Suprapubic skin (tissue), 4 donors: ENCODE measurements at regions not wholly inside any gene's neighbourhood (a gene's known extent, or its start where the extent isn't known, plus 50 kb on each side); places are given as distances from the start of the nearest gene placed in this dataset.
"Not testable (repeated sequence)": the region's sequence is repeated elsewhere in the genome, so short reads cannot be mapped to it uniquely, and the experiment has no call there.

Source experiments
- DNase-seq, 2 donors: peaks; one replicate each; pipeline ENCODE4 v3.0.0-alpha.2; 2019; ENCODE audit warnings: low spot score in 2 of 2
- H3K27ac ChIP-seq: fragments of 200-600 bp; sonication (generic); one replicate; pipeline ENCODE4 v1.5.1; 2019
- H3K27me3 ChIP-seq: fragments of 200-600 bp; sonication (generic); one replicate; pipeline ENCODE4 v1.5.1; 2019
- H3K36me3 ChIP-seq: fragments of 200-600 bp; sonication (generic); one replicate; pipeline ENCODE4 v1.5.1; 2019
- H3K4me1 ChIP-seq: fragments of 200-600 bp; sonication (generic); one replicate; pipeline ENCODE4 v1.5.1; 2019
- H3K4me3 ChIP-seq: fragments of 200-600 bp; sonication (generic); one replicate; pipeline ENCODE4 v1.5.1; 2019; ENCODE audit warnings: mild to moderate bottlenecking
- H3K9me3 ChIP-seq: fragments of 200-600 bp; sonication (generic); one replicate; pipeline ENCODE4 v1.5.1; 2019
- EP300 ChIP-seq: sonication (generic); formaldehyde crosslinking; IDR thresholded peaks from one replicate; pipeline ENCODE4 v1.6.1; 2017; ENCODE audit warnings: antibody characterized with exemption
- POLR2A ChIP-seq, 2 donors: fragments of 450-650 bp; IDR thresholded peaks; one replicate each; pipeline ENCODE4 v1.6.1; 2017; ENCODE audit warnings: antibody characterized with exemption in 2 of 2, mild to moderate bottlenecking in 2 of 2, moderate library complexity in 2 of 2
- POLR2AphosphoS5 ChIP-seq, 3 donors: sonication (generic); formaldehyde crosslinking; IDR thresholded peaks; one replicate each; pipeline ENCODE4 v1.6.1; 2017; ENCODE audit warnings: antibody characterized with exemption in 3 of 3
- WGBS: methylation state at CpG from one replicate; pipeline ENCODE4 v1.1.5; 2018; 5-methylcytosine and 5-hydroxymethylcytosine counted together
- TF ChIP-seq, protein P1 (sequence below), 2 donors: fragments of 200-600 bp in 1 of 2; fragments of 450-650 bp in 1 of 2; sonication (generic) in 1 of 2; IDR thresholded peaks; one replicate each; pipeline ENCODE4 v1.5.1; 2016 to 2019; ENCODE audit warnings: antibody characterized with exemption in 2 of 2, mild to moderate bottlenecking in 1 of 2, moderate library complexity in 1 of 2

- Histone ChIP-seq H3K36me3 (no peaks in the 10 kb centered on the region), H3K9me3 (no peaks in the 10 kb centered on the region), H3K27ac (no peak overlapping the region), H3K27me3 (peaks cover 11% of the 10 kb centered on the region), H3K4me3 (no peak overlapping the region), H3K4me1 (no peaks in the 10 kb centered on the region)
- no peak for DNase-seq
- no peak for TF ChIP-seq POLR2A (IDR thresholded peaks at IDR 0.05)
- TF ChIP-seq, protein P1, sequence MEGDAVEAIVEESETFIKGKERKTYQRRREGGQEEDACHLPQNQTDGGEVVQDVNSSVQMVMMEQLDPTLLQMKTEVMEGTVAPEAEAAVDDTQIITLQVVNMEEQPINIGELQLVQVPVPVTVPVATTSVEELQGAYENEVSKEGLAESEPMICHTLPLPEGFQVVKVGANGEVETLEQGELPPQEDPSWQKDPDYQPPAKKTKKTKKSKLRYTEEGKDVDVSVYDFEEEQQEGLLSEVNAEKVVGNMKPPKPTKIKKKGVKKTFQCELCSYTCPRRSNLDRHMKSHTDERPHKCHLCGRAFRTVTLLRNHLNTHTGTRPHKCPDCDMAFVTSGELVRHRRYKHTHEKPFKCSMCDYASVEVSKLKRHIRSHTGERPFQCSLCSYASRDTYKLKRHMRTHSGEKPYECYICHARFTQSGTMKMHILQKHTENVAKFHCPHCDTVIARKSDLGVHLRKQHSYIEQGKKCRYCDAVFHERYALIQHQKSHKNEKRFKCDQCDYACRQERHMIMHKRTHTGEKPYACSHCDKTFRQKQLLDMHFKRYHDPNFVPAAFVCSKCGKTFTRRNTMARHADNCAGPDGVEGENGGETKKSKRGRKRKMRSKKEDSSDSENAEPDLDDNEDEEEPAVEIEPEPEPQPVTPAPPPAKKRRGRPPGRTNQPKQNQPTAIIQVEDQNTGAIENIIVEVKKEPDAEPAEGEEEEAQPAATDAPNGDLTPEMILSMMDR (IDR thresholded peaks at IDR 0.05) = peak in 1 of 2 donors; percentile 54
- WGBS = 65% methylated on average over 12 of the region's 12 CpGs
Observed at GRCh38 chr7:142626420-142627035, 122.7 kb upstream of the PRSS1 start.

GRCh38 chr7:142625216-142625615, 124.1 kb upstream of the PRSS1 start:
- H3K27me3 ChIP-seq = peaks cover 11% of the 10 kb centered on the region
- H3K27ac ChIP-seq, DNase-seq, H3K4me1 ChIP-seq, H3K9me3 ChIP-seq, H3K4me3 ChIP-seq, H3K36me3 ChIP-seq: not testable (repeated sequence)
- 91% methylated on average over 2 of the region's 2 CpGs for WGBS

DNA sequence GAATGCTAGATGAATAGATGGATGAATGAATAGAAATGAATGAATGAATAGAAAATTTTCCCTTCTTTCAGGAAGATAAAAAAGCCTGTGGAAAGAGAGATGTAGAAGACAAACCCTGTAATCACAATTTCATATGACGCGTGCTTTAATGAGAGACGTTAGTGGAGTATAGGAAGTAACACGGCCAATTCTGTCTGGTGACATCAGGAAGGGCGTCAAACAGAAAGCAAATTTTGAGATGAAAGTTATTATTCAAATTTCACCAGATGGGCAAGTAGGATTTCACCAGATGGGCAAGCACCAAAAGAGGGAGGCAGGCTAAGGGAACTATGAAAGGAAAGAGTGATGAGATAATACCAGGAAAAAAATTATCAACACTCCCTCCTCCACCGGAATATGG, 128.9 kb upstream of the PRSS1 start:
- WGBS = 65% methylated on average over 6 of the region's 6 CpGs
- Histone ChIP-seq H3K27ac (no peak overlapping the region), H3K4me3 (no peak overlapping the region), H3K36me3 (no peaks in the 10 kb centered on the region), H3K9me3 (no peaks in the 10 kb centered on the region), H3K27me3 (peaks cover 11% of the 10 kb centered on the region), H3K4me1 (no peaks in the 10 kb centered on the region)
- DNase-seq = no peak
- TF ChIP-seq, protein P1 (IDR thresholded peaks at IDR 0.05) = no peak
- TF ChIP-seq POLR2AphosphoS5 (IDR thresholded peaks at IDR 0.05) (no peak), EP300 (no peak), POLR2A (IDR thresholded peaks at IDR 0.05) (no peak)

GRCh38 chr7:142618655-142619351, 130.5 kb upstream of the PRSS1 start:
- no peaks in the 10 kb centered on the region for H3K4me1 ChIP-seq
- H3K9me3 ChIP-seq = no peaks in the 10 kb centered on the region
- H3K36me3 ChIP-seq = no peaks in the 10 kb centered on the region
- no peak overlapping the region for H3K4me3 ChIP-seq
- WGBS = 73% methylated on average over 9 of the region's 9 CpGs
- DNase-seq = no peak
- TF ChIP-seq, protein P1 (IDR thresholded peaks at IDR 0.05) = no peak
- TF ChIP-seq POLR2AphosphoS5 (IDR thresholded peaks at IDR 0.05) (no peak), EP300 (no peak), POLR2A (IDR thresholded peaks at IDR 0.05) (no peak)
- peaks cover 16% of the 10 kb centered on the region for H3K27me3 ChIP-seq
- no peak overlapping the region for H3K27ac ChIP-seq

DNA sequence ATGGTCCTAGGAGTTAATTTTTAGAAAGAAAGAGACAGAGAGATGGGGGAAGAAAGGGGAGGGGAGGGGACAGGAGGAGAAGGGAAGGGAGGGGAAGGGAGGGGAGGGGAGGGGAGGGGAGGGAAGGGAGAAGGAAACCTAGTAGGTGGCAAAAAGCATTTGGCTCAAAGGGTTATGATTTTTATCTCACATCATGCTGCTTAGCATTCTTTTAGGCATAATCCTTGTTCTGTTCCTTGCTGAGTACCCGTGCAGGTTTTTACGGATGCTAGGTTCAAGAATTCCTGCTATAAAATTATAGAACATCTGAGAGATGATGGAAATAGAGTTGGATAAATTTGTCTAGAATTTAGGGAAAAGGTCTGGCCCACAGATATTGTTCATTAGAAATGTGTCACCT, 132.4 kb upstream of the PRSS1 start:
- no peaks in the 10 kb centered on the region for H3K9me3 ChIP-seq
- no peak overlapping the region for H3K4me3 ChIP-seq
- TF ChIP-seq POLR2AphosphoS5 (IDR thresholded peaks at IDR 0.05) (no peak), EP300 (no peak), POLR2A (IDR thresholded peaks at IDR 0.05) (no peak)
- TF ChIP-seq, protein P1 (IDR thresholded peaks at IDR 0.05) = no peak
- H3K36me3 ChIP-seq = no peaks in the 10 kb centered on the region
- no peak for DNase-seq
- no peak overlapping the region for H3K27ac ChIP-seq
- WGBS = 58% methylated on average over 2 of the region's 2 CpGs
- no peaks in the 10 kb centered on the region for H3K4me1 ChIP-seq
- H3K27me3 ChIP-seq = peaks cover 16% of the 10 kb centered on the region
